ENCODE measurements at regions not wholly inside any gene's neighbourhood (a gene's known extent, or its start where the extent isn't known, plus 50 kb on each side); places are given as distances from the start of the nearest gene placed in this dataset.

- no peak overlapping the region for H3K27ac ChIP-seq
- no peak for TF ChIP-seq CTCF (IDR thresholded peaks at IDR 0.05)
- no peak overlapping the region for H3K4me3 ChIP-seq
- intact Hi-C loops (cut with DNase I) = no loop called here
- no peaks in the 10 kb centered on the region for H3K4me1 ChIP-seq
- no peaks in the 10 kb centered on the region for H3K9me3 ChIP-seq
- no peaks in the 10 kb centered on the region for H3K27me3 ChIP-seq
- H3K9ac ChIP-seq (ENCODE audit: low read depth in 2 of 2, low read length in 2 of 2) = no peak overlapping the region
- no peaks in the 10 kb centered on the region for H3K36me3 ChIP-seq
- DNase-seq = no peak
Observed at GRCh38 chr12:103205906-103206305, 248.4 kb downstream of the ASCL1 start.

DNA sequence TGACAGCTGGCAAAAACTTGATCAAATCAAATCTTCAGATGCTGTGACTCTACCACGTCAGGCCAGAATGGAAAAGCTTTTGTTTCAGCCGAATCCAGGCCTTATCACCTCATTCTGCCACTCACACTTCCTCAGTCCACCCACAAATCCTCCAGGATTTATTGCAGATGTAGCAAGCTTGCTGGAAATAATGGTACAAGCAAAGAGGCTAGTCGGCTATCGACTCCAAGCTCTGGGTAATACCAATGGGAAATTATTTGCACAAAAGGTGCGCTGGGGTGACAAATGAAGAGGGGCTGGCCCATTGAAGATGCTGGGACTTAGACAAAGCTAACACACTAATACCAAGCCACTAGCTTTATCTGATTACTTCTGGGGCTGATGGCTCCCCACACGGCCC lies 250.5 kb downstream of the ASCL1 start:
- DNase-seq = no peak
- Histone ChIP-seq H3K36me3 (no peaks in the 10 kb centered on the region), H3K27me3 (no peaks in the 10 kb centered on the region), H3K4me3 (no peak overlapping the region), H3K4me1 (no peaks in the 10 kb centered on the region), H3K9ac (ENCODE audit: low read depth in 2 of 2, low read length in 2 of 2) (no peak overlapping the region), H3K9me3 (no peaks in the 10 kb centered on the region), H3K27ac (no peak overlapping the region)
- TF ChIP-seq CTCF (IDR thresholded peaks at IDR 0.05) = no peak
- intact Hi-C loops (cut with DNase I) = no loop called here

- Histone ChIP-seq H3K9ac (ENCODE audit: low read depth in 2 of 2, low read length in 2 of 2) (no peak overlapping the region), H3K36me3 (no peaks in the 10 kb centered on the region), H3K27me3 (no peaks in the 10 kb centered on the region), H3K27ac (no peak overlapping the region), H3K9me3 (no peaks in the 10 kb centered on the region), H3K4me1 (no peaks in the 10 kb centered on the region), H3K4me3 (no peak overlapping the region)
- intact Hi-C loops (cut with DNase I) = no loop called here
- no peak for DNase-seq
- TF ChIP-seq CTCF (IDR thresholded peaks at IDR 0.05) = no peak
Observed at GRCh38 chr12:103241184-103241583, 254.6 kb downstream of the C12orf42 start.

DNA sequence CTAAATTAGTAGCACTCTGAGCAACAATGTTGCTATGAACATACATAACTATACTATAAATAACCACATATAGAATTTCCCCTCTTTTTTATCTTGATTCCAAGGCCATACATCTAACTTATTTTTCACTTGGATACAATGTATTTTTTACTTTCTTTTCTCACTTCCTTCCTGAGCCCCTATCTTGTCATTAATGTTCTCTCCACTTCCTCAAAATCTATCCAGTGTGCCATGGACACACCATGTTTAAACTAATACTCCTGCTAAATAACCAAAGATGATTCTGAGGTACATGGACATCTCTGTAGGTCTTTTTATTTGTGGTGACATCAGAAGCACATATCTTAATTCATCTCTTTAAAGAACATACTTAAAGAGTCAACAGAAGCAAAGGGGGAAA lies 251.2 kb downstream of the C12orf42 start:
- Histone ChIP-seq H3K27me3 (no peaks in the 10 kb centered on the region), H3K4me1 (no peaks in the 10 kb centered on the region), H3K9me3 (no peaks in the 10 kb centered on the region), H3K4me3 (no peak overlapping the region), H3K27ac (no peak overlapping the region), H3K9ac (ENCODE audit: low read depth in 2 of 2, low read length in 2 of 2) (no peak overlapping the region), H3K36me3 (no peaks in the 10 kb centered on the region)
- intact Hi-C loops (cut with DNase I) = no loop called here
- no peak for TF ChIP-seq CTCF (IDR thresholded peaks at IDR 0.05)
- no peak for DNase-seq

DNA sequence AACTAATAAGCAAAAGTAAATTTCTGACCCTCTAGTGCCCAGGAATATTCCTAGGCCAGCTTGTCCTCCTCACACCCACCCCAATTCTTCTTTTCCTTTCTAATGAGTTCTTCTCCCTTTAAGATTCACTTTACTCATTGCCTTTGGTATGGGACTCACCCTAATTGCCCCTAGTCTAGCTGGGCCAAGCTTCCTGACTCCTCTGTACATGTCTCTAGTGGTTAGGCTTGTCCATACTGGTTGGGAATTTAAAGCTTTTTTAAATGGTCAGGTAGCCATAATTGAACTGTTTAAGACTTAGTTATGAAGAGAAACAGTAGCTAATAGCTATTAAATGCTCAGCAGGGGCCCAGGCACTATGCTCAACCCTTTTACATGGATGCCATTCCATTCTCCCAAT lies 248.2 kb downstream of the C12orf42 start:
- no peaks in the 10 kb centered on the region for H3K36me3 ChIP-seq
- no peaks in the 10 kb centered on the region for H3K4me1 ChIP-seq
- intact Hi-C loops (cut with DNase I) = no loop called here
- H3K9ac ChIP-seq (ENCODE audit: low read depth in 2 of 2, low read length in 2 of 2) = no peak overlapping the region
- H3K27me3 ChIP-seq = no peaks in the 10 kb centered on the region
- no peaks in the 10 kb centered on the region for H3K9me3 ChIP-seq
- no peak for TF ChIP-seq CTCF (IDR thresholded peaks at IDR 0.05)
- H3K27ac ChIP-seq = no peak overlapping the region
- DNase-seq = no peak
- H3K4me3 ChIP-seq = no peak overlapping the region

DNA sequence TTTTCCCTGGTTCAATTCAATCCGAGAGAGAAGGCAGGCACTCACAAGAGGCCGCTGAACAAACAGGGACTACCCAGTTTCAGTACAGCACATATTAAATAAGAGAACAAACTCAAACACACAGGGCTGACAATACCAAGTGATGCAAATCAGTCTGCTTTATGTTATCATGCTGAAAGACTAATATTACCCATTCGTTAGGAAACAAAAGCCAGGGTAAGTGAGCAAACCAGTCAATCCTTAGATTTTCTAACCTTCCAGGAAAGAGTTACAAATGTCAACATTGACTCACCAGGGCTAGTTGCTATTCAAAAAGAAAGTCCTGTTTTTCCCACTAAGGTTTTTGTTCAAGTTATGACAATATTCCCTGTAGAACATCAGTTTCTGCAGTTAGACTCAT lies 246.2 kb downstream of the C12orf42 start:
- Histone ChIP-seq H3K9ac (ENCODE audit: low read depth in 2 of 2, low read length in 2 of 2) (no peak overlapping the region), H3K4me3 (no peak overlapping the region), H3K9me3 (no peaks in the 10 kb centered on the region), H3K27ac (no peak overlapping the region), H3K27me3 (no peaks in the 10 kb centered on the region), H3K4me1 (no peaks in the 10 kb centered on the region), H3K36me3 (no peaks in the 10 kb centered on the region)
- no peak for DNase-seq
- TF ChIP-seq CTCF (IDR thresholded peaks at IDR 0.05) = no peak
- intact Hi-C loops (cut with DNase I) = no loop called here
